Nephron progenitor cell (in vitro differentiated cells): ENCODE measurements at regions not wholly inside any gene's neighbourhood (a gene's known extent, or its start where the extent isn't known, plus 50 kb on each side); places are given as distances from the start of the nearest gene placed in this dataset.

Source experiments
- DNase-seq: peaks from one replicate; pipeline ENCODE4 v3.0.0; 2021
- H3K27ac Mint-ChIP-seq: 2 replicates; pipeline ENCODE4 v1.8.0; 2021; ENCODE audit warnings: mild to moderate bottlenecking, moderate library complexity, mixed read lengths
- H3K27me3 Mint-ChIP-seq: 2 replicates; pipeline ENCODE4 v1.8.0; 2021; ENCODE audit warnings: mild to moderate bottlenecking, low read depth, mixed read lengths; ENCODE audit not compliant: poor library complexity
- H3K36me3 Mint-ChIP-seq: 2 replicates; pipeline ENCODE4 v1.8.0; 2021; ENCODE audit warnings: low read depth, mixed read lengths
- H3K4me1 Mint-ChIP-seq: 2 replicates; pipeline ENCODE4 v1.8.0; 2021; ENCODE audit warnings: mixed read lengths
- H3K4me3 Mint-ChIP-seq: 2 replicates; pipeline ENCODE4 v1.8.0; 2021; ENCODE audit warnings: mild to moderate bottlenecking, moderate library complexity, mixed read lengths
- H3K9me3 Mint-ChIP-seq: 2 replicates; pipeline ENCODE4 v1.8.0; 2021; ENCODE audit warnings: mild to moderate bottlenecking, moderate library complexity, mixed read lengths
- TF ChIP-seq, protein P1 (sequence below): fragments of 200-600 bp; sonication (generic); IDR thresholded peaks from 2 replicates; pipeline ENCODE4 v1.5.0; 2021; ENCODE audit warnings: antibody characterized with exemption

GRCh38 chr6:14925699-14926026 lies 320.2 kb upstream of the JARID2 start:
- H3K36me3 Mint-ChIP-seq, result no peaks in the 10 kb centered on the region
- H3K4me3 Mint-ChIP-seq, result peak overlapping the region; percentile 66
- no peaks in the 10 kb centered on the region for H3K9me3 Mint-ChIP-seq
- DNase-seq, result no peak
- peak overlapping the region; percentile 95 for H3K27ac Mint-ChIP-seq
- TF ChIP-seq, protein P1, sequence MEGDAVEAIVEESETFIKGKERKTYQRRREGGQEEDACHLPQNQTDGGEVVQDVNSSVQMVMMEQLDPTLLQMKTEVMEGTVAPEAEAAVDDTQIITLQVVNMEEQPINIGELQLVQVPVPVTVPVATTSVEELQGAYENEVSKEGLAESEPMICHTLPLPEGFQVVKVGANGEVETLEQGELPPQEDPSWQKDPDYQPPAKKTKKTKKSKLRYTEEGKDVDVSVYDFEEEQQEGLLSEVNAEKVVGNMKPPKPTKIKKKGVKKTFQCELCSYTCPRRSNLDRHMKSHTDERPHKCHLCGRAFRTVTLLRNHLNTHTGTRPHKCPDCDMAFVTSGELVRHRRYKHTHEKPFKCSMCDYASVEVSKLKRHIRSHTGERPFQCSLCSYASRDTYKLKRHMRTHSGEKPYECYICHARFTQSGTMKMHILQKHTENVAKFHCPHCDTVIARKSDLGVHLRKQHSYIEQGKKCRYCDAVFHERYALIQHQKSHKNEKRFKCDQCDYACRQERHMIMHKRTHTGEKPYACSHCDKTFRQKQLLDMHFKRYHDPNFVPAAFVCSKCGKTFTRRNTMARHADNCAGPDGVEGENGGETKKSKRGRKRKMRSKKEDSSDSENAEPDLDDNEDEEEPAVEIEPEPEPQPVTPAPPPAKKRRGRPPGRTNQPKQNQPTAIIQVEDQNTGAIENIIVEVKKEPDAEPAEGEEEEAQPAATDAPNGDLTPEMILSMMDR, result no peak
- no peaks in the 10 kb centered on the region for H3K27me3 Mint-ChIP-seq
- H3K4me1 Mint-ChIP-seq, result peaks cover 71% of the 10 kb centered on the region

DNA sequence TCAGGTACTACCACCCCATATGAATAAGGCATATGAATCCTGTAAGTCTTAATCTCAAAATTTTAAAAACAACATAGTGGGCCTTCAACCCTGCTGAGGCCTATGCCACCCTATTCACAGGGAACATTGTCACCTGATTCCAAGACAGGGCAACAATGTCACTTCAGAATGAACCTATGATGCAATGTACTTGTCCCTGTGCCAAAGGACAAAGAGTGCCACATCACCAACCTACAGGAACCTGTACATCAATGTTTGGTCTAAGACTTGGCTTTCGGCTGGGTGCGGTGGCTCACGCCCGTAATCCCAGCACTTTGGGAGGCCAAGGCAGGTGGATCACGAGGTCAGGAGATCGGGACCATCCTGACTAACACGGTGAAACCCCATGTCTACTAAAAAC lies 318.5 kb upstream of the JARID2 start:
- Mint-ChIP-seq H3K4me3 (no peak overlapping the region), H3K36me3 (no peaks in the 10 kb centered on the region)
- TF ChIP-seq, protein P1, result no peak

GRCh38 chr6:14929291-14929690 lies 316.6 kb upstream of the JARID2 start:
- H3K36me3 Mint-ChIP-seq, result no peaks in the 10 kb centered on the region
- no peaks in the 10 kb centered on the region for H3K27me3 Mint-ChIP-seq
- peaks cover 58% of the 10 kb centered on the region for H3K4me1 Mint-ChIP-seq
- no peaks in the 10 kb centered on the region for H3K9me3 Mint-ChIP-seq
- no peak overlapping the region for H3K4me3 Mint-ChIP-seq
- no peak overlapping the region for H3K27ac Mint-ChIP-seq
- TF ChIP-seq, protein P1, result no peak
- DNase-seq, result no peak

More for the DNA sequence above, 318.5 kb upstream of the JARID2 start:
- Mint-ChIP-seq H3K9me3 (no peaks in the 10 kb centered on the region), H3K27ac (no peak overlapping the region), H3K27me3 (no peaks in the 10 kb centered on the region), H3K4me1 (peaks cover 62% of the 10 kb centered on the region)
- no peak for DNase-seq

GRCh38 chr6:14930366-14930989 lies 315.4 kb upstream of the JARID2 start:
- no peaks in the 10 kb centered on the region for H3K9me3 Mint-ChIP-seq
- no peak for DNase-seq
- no peaks in the 10 kb centered on the region for H3K36me3 Mint-ChIP-seq
- no peak overlapping the region for H3K4me3 Mint-ChIP-seq
- H3K27ac Mint-ChIP-seq, result peak overlapping the region; percentile 14
- H3K4me1 Mint-ChIP-seq, result peaks cover 55% of the 10 kb centered on the region
- TF ChIP-seq, protein P1, result no peak
- no peaks in the 10 kb centered on the region for H3K27me3 Mint-ChIP-seq

DNA sequence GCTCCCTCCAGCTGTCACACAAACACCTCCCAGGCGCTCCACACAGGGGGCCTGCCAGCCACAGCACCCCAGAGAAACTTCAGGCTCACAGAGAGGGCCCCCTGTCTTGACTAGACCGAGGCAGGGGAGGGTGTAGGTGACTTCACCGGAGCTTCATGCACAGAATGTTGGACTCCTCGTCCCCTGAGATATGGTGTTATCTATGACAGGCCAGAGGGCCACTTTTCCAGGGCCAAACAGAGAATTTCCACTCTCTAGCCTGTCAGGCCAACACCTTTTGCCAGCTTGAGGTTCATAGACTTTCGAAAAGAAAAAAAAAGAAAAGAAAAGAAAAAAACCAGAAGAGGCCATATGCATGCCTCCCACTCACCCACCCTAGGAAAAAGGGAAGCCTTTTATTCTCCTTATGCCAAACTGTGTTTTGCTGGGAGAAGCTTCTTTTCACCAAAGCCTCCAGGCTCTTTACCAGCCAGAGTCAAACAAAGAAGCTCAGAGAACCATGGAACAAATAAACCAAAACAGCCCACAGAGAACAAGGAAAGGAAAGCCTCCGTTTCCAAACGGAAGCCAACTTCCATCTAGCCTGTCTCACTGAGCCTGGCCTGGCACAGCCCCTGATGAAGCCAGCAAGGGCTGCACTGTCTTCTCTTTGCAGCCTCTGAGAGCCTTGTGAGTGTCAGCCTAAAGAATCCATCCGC lies 313.2 kb upstream of the JARID2 start:
- Mint-ChIP-seq H3K27me3 (no peaks in the 10 kb centered on the region), H3K9me3 (no peaks in the 10 kb centered on the region), H3K27ac (no peak overlapping the region), H3K36me3 (no peaks in the 10 kb centered on the region), H3K4me3 (no peak overlapping the region), H3K4me1 (peaks cover 46% of the 10 kb centered on the region)
- TF ChIP-seq, protein P1, result no peak
- DNase-seq, result no peak

- Mint-ChIP-seq H3K27ac (peak overlapping the region; percentile 2), H3K4me3 (no peak overlapping the region), H3K9me3 (no peaks in the 10 kb centered on the region), H3K36me3 (no peaks in the 10 kb centered on the region), H3K4me1 (peaks cover 46% of the 10 kb centered on the region), H3K27me3 (no peaks in the 10 kb centered on the region)
- no peak for DNase-seq
- TF ChIP-seq, protein P1, result no peak
Observed at GRCh38 chr6:14933183-14933544, 312.7 kb upstream of the JARID2 start.
